ENCODE measurements at regions not wholly inside any gene's neighbourhood (a gene's known extent, or its start where the extent isn't known, plus 50 kb on each side); places are given as distances from the start of the nearest gene placed in this dataset.

DNA sequence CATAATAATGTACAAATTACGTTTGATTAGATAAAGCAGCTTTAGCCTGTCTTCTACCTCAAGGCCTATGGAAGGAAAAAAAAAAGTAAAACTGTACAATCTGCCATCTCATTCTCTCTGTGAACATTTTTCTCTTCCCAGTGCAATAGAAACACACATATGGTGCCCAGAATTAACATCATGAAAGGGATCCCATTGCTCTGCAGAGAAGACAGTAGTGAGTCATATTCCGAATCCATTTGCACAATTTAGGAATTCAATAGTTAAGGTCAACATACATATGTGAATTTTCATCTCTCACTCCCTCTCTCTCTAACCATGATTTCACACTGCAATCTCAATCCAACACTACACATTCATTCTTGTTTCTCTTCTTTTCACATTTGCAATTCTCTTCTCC is 640.9 kb upstream of the SOX11 start:
- TF ChIP-seq, protein P1, sequence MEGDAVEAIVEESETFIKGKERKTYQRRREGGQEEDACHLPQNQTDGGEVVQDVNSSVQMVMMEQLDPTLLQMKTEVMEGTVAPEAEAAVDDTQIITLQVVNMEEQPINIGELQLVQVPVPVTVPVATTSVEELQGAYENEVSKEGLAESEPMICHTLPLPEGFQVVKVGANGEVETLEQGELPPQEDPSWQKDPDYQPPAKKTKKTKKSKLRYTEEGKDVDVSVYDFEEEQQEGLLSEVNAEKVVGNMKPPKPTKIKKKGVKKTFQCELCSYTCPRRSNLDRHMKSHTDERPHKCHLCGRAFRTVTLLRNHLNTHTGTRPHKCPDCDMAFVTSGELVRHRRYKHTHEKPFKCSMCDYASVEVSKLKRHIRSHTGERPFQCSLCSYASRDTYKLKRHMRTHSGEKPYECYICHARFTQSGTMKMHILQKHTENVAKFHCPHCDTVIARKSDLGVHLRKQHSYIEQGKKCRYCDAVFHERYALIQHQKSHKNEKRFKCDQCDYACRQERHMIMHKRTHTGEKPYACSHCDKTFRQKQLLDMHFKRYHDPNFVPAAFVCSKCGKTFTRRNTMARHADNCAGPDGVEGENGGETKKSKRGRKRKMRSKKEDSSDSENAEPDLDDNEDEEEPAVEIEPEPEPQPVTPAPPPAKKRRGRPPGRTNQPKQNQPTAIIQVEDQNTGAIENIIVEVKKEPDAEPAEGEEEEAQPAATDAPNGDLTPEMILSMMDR (IDR thresholded peaks at IDR 0.05): no peak
- TF ChIP-seq EP300 (IDR thresholded peaks at IDR 0.05): no peak
- TF ChIP-seq POLR2AphosphoS5 (IDR thresholded peaks at IDR 0.05): no peak
